NT2/D1 (cell line): ENCODE measurements at regions not wholly inside any gene's neighbourhood (a gene's known extent, or its start where the extent isn't known, plus 50 kb on each side); places are given as distances from the start of the nearest gene placed in this dataset.

Experiments used
- SUZ12 ChIP-seq: IDR thresholded peaks from 2 replicates; pipeline ENCODE4 v1.6.1; 2011; ENCODE audit not compliant: insufficient read length, insufficient read depth; ENCODE audit errors: extremely low read depth
- YY1 ChIP-seq: IDR thresholded peaks from 2 replicates; pipeline ENCODE4 v1.6.1; 2011; ENCODE audit not compliant: insufficient read length, insufficient read depth
- ZNF274 ChIP-seq: IDR thresholded peaks from 2 replicates; pipeline ENCODE4 v1.6.1; 2011; ENCODE audit warnings: mild to moderate bottlenecking, low read depth, low read length

DNA sequence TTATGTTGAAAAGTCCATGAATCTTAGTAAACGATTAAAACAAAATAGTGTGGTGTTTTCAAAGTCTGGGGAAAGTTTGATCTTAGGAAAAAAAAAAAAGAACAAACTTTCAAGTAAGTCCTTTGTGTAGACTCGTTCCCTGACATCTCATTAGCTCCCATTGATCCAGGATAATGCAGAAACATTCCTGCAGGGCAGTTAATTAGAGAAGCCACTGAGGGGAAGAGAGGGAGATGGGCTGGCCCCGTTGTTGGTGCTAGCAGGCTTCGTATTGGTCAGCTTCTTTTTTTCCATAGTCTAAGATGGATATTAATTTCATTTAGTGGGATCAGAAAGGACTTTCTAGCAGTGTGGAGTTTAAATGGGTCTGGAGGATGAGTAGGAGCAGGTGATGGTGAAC lies 340.2 kb downstream of the DRD1 start:
- TF ChIP-seq ZNF274 = no peak
- no peak for TF ChIP-seq SUZ12
- no peak for TF ChIP-seq YY1
